Amygdala (tissue), 56 donors: ENCODE measurements at regions not wholly inside any gene's neighbourhood (a gene's known extent, or its start where the extent isn't known, plus 50 kb on each side); places are given as distances from the start of the nearest gene placed in this dataset.
"Not testable (repeated sequence)": the region's sequence is repeated elsewhere in the genome, so short reads cannot be mapped to it uniquely, and the experiment has no call there.

Source experiments
- DNase-seq, 56 donors: peaks; one replicate each; lab custom pipeline; 2025; lab: John Stamatoyannopoulos, UW

- no peak for DNase-seq
Observed at GRCh38 chr20:1845163-1845523, 50.1 kb upstream of the SIRPA start.

- DNase-seq: peak in 23 of 56 donors; percentile 9 to 69 (median 24)
Observed at GRCh38 chr20:1844325-1845162, 50.7 kb upstream of the SIRPA start.

GRCh38 chr20:1842281-1842680 is 52.9 kb upstream of the SIRPA start:
- DNase-seq: no peak

DNA sequence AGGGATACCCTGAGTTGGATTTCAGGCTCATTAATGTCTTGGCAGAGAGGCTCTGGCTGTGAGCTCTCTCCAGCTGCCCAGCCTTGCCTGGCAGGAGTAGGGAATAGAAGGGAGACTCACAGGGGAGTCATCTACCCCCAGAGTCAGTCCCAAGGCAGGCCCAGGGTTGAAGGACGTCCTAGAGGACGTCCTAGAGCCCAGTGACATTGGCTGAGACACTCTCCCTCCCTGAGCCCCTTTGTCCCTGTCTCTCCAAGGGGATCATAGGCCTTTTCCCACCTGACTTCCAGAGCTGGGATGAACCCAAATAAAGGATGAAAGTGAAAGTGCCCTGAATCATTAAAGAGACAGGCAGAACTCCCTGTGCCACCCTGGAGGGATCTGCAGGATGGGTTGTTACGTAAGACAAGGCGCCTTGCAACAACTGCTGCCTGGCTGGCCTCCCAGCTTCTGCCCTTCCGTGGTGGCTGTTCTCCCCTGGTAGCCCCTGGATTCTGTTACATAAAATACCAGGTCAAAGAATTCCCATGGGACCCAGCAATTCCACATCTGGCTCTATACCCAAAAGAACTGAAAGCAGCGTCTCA is 53.6 kb upstream of the SIRPA start:
- DNase-seq: peak in 38 of 56 donors; percentile 18 to 83 (median 54)

DNA sequence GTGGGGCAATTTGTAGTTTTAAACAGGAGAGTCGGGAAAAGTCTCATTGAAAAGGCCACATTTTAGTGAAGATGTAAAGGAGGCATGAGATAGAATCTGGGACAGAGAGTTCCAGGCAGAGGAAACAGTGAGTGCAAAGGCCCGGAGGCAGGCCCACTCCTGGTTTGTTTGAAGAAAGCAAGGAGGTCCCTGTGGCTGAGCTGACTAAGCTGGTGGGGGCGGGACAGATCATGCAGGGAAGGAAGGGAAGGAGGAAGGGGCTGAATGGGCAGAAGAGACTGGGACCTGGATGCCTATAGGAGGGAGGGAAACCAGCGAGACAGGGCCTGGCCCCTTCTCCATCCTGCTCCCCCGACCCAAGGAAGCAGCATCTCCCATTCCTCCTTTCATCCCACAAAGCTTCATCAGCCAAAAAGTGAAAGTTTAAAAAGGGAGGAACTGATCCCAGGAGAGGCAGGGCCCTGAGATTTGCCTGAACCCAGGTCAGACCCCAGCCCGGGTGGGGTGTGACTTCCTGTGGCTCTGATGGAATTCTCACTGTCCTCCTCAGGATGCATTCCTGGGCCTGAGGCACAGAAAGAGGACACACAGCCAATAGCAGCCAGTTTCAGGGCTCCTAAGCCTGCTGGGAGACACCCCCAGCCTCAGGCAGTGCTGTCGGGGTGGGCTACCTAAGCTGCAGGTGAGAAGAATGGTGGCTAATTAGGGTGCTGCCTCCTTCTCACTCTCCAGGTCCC is 54.2 kb upstream of the SIRPA start:
- DNase-seq: no peak

DNA sequence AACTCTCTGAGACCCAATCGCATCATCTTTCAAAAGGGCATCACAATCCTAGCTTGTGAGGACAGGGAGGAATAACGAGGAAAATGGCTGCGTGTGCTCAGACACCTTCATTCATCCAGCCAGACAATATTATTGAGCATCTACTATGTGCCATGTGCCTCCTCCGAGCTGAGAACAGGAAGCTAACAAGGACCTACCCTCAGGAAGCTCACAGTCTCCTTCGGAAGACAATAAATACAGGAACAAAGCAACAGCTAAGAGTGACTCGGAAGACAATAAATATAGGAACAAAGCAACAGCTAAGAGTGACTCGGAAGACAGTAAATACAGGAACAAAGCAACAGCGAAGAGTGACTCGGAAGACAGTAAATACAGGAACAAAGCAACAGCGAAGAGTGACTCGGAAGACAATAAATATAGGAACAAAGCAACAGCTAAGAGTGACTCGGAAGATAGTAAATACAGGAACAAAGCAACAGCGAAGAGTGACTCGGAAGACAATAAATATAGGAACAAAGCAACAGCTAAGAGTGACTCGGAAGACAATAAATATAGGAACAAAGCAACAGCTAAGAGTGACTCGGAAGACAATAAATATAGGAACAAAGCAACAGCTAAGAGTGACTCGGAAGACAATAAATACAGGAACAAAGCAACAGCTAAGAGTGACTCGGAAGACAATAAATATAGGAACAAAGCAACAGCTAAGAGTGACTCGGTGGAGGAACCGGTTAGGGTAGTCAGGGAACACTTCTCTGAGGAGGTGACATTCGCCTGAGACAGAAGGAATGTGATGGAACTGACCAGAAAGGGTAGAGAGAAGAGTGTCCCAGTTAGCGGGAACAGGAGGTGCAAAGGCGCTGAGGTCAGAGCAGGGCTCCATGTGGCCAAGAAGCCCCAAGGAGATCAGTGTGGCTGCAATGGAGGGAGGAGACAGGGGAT is 55.6 kb upstream of the SIRPA start:
- DNase-seq: not testable (repeated sequence)

DNA sequence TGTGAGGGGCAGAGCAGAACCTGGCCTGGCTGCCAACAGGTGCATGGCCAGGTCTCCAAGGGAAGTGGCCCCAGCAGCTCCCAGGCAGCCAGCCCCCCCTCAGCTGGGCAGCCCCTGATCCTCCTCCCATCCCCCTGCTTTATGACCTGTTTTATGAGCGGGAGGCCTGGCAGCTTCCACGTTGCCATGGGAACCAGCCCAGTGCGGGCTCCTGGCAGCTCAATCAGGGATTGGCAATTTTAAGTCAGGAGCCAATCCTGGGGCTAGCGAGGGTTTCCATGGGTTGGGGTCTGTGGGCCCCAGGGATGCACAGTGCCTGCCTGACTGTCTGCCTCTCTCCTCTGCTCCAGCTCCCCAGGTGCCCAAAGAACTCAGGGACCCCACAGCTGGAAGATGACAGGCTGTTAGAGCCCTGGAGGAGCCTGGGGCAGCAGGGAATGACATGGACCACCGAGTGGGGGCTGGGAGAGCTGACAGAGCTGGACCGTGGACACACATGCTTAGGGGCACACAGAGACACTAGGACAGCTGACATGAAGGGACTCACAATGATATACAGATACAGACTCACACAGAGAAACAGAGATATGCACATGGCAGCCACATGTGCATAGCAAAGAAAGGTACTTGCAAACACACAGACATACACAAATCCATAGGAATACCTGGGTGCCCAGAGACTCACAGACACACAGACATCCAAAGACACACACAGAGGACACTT is 56.5 kb upstream of the SIRPA start:
- DNase-seq: peak in 33 of 56 donors; percentile 8 to 59 (median 39)

DNA sequence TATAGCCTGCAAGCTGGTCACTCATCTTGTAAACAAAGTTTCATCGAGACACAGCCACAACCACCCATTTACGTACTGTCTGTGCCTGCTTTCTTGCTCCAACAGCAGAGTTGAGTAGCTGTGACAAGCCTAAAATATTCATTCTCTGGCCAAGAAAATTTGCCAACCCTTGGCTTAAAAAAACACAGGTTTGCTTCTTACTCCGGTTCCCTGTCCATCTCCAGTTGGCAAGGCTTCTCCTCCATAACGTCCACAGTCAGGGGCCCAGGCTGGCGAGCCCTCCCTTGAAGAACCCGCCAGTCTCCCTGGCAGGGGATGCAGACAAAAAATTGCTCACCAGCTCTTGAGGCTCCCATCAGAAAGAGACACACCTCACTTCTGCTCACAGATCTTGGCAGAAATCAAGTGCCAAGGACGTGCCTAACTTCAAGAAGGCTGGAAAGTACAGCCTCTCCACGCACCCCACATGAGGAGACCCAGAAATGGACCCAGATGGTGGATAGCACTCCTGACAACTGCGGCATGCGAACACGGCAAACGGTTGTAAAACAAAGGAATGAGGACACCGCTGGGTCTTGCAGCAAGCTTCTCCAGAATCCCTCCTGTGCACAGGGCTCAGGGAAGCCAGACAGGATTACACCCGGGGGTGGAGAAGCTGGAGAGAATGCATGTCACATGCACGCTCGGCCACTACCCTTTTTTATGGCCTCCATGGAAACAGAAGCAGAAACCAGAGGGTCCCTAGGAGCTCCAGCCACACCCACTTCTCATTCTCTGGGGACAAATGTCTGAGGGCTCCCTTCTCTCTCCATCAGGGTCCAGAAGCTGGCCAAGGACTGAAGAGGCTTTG is 59.8 kb upstream of the SIRPA start:
- peak in 2 of 56 donors; percentile 25 to 33 for DNase-seq

GRCh38 chr20:1833728-1834726 is 61.2 kb upstream of the SIRPA start:
- no peak for DNase-seq

GRCh38 chr20:1833216-1833615 is 62.0 kb upstream of the SIRPA start:
- no peak for DNase-seq

- DNase-seq: peak in 1 of 56 donors; percentile 16
Observed at GRCh38 chr20:1832634-1833033, 62.6 kb upstream of the SIRPA start.

GRCh38 chr20:1831606-1832005 is 63.6 kb upstream of the SIRPA start:
- DNase-seq: no peak

- DNase-seq: no peak
Observed at GRCh38 chr20:1831096-1831495, 64.1 kb upstream of the SIRPA start.

DNA sequence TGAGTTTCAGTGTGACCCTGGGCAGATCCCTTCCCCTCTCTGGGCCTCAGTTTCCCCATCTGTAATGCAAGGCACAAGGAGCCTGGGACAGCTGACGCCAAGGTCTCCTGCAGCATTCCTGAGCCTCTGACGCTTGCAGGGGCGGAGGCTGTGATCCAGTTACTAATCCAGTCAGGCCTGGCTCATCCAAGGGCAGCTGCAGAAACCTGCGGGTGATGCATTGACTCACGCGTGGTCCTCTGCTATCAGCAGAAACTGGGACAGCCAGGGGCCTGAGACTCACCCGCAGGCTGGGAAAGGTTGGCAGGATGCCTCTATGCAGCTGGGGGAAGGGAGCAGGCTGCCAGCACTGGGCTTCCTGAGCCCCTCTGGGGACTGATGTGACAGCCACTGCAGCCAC is 65.0 kb upstream of the SIRPA start:
- peak in 44 of 56 donors; percentile 22 to 81 (median 56) for DNase-seq

DNA sequence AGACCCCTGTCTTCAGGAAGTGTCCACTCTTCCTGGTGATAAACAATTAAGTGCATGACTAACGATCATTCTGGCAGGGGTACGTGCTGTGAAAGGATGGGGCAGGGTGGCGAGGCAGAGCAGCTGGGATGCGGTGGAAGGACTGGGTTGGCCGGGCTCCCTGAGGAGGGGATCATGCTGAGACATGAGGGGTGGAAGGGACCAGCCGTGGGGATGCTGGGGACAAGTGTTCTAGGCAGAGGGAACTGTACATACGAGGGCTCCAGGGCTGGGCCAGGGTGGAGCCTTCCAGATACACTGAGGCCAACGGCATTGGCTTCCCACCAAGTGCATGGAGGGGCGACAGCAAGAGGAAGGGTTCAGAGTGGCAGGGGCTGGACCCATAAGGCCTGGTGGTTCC is 65.7 kb upstream of the SIRPA start:
- no peak for DNase-seq

- no peak for DNase-seq
Observed at GRCh38 chr20:1828786-1829131, 66.4 kb upstream of the SIRPA start.

- DNase-seq: peak in 55 of 56 donors; percentile 40 to 97 (median 92)
Observed at GRCh38 chr20:1827974-1828785, 67.0 kb upstream of the SIRPA start.
